GM21423 (cell line): ENCODE measurements at regions not wholly inside any gene's neighbourhood (a gene's known extent, or its start where the extent isn't known, plus 50 kb on each side); places are given as distances from the start of the nearest gene placed in this dataset.
A peak's percentile ranks its signal among the peaks of the same experiment; 100 is the strongest.

Source experiments
- ATAC-seq: cut with Tn5 transposase; IDR thresholded peaks from one replicate; pipeline ENCODE4 v1.9.1; 2021; ENCODE audit warnings: mild to moderate bottlenecking, moderate library complexity; ENCODE audit not compliant: unreplicated experiment

GRCh38 chr6:53216301-53216700, 67.7 kb upstream of the GCM1 start:
- no peak for ATAC-seq

DNA sequence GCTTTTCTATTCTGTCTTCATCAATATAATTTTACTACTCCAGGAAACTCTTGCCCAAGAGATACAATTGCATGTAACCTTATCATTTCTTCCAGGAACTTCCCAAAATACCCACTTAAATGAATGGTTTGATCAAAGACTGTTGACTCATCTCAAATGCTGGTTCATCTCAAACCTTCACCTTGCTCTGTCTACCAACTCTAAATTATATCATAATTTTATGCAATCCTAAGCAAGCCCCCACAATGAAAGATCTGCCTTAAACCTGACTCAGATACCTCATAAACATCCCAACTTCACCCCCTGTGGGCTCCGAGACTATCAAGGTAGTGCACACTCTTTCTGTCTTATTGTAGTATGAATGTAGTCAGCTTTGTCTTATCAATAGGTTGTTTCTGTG, 65.5 kb upstream of the GCM1 start:
- ATAC-seq = no peak

- no peak for ATAC-seq
These were observed 62.2 kb upstream of the GCM1 start for GRCh38 chr6:53210811-53211210.

DNA sequence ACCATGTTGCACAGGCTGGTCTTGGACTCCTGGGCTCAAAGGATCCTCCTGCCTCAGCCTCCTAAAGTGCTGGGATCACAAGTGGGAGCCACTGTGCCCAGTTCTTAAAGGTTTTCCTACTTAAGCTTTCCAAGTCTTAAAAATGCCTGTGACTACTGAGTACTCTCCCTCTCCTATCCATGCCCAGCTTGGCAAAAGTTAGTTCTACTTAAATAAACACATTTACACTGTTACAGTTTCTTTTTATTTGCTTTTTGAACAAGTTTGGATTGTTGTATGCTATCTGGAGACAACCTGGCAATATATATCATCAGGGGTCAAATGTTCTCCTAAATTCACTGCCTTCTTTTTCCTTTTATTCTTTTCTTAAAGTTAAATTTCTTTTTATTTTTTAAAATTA, 61.0 kb upstream of the GCM1 start:
- ATAC-seq = no peak

GRCh38 chr6:53205778-53206177, 57.1 kb upstream of the GCM1 start:
- no peak for ATAC-seq

- ATAC-seq = no peak
These were observed 54.8 kb upstream of the GCM1 start for GRCh38 chr6:53203483-53203882.

GRCh38 chr6:53202052-53202451, 53.4 kb upstream of the GCM1 start:
- no peak for ATAC-seq

DNA sequence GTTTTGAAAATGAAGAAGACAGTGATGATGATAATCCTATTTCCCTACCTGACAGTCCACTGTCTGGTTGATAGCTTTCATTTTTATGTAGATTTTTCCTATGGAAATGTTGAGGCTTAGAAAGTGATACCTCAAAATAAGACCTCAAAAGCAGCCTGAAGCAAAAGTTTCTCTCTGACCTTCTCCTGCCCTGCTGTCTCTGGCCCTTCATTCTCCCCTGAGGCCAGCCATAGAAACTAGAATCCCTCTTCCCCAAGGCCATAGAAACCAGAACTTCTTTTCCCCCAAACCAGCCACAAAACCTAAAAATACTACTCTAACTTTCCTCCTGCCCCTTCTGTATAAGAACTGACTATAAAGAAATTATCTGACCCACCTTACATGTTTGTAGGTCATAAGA, 52.6 kb upstream of the GCM1 start:
- ATAC-seq = no peak

DNA sequence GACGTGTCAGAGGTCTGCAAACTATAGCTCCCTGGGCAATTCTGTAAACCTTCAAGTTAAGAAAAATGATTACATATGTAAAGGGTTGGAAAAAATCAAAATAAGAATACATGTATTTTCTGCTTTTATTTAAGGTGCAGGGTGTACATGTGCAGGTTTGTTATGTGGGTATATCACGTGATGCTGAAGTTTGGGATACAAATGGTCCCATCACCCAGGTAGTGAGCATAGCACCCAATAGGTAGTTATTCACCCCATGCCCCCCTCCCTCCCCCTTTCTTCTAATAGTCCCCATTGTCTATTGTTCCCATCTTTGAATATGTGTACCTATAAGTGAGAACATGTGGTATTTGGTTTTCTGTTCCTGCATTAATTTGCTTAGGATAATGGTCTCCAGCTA, 51.1 kb upstream of the GCM1 start:
- ATAC-seq = no peak

- peak; percentile 97 for ATAC-seq
These were observed 50.5 kb upstream of the GCM1 start for GRCh38 chr6:53199156-53199555.
